ENCODE measurements at regions not wholly inside any gene's neighbourhood (a gene's known extent, or its start where the extent isn't known, plus 50 kb on each side); places are given as distances from the start of the nearest gene placed in this dataset.

DNA sequence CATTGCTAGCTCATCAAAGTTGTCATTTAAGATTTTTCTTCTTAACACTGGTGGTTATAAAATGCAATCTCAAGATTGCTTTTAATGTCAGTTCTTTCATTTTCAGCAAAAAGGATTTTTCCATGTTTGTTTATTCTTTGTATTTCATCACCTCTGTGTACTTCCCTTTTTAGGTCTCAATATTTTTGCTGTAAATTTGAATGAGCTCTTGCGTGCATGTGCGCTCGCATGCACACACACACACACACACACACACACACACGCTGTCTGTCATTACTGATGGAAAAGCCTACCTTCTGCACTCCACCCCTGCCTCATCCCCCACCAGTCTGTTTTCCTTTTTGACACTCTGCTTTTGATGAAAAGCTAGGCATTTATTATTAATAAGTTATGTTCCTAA is 85.3 kb upstream of the FYN start:
- TF ChIP-seq, protein P1, sequence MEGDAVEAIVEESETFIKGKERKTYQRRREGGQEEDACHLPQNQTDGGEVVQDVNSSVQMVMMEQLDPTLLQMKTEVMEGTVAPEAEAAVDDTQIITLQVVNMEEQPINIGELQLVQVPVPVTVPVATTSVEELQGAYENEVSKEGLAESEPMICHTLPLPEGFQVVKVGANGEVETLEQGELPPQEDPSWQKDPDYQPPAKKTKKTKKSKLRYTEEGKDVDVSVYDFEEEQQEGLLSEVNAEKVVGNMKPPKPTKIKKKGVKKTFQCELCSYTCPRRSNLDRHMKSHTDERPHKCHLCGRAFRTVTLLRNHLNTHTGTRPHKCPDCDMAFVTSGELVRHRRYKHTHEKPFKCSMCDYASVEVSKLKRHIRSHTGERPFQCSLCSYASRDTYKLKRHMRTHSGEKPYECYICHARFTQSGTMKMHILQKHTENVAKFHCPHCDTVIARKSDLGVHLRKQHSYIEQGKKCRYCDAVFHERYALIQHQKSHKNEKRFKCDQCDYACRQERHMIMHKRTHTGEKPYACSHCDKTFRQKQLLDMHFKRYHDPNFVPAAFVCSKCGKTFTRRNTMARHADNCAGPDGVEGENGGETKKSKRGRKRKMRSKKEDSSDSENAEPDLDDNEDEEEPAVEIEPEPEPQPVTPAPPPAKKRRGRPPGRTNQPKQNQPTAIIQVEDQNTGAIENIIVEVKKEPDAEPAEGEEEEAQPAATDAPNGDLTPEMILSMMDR (IDR thresholded peaks at IDR 0.05; ENCODE audit: unreplicated experiment) = no peak
- no TSS peak for BruUV-seq (replicated peaks)
- intact Hi-C loops (cut with micrococcal nuclease; ENCODE audit: unreplicated experiment) = no loop called here
- CTCF ChIA-PET = interaction anchor here (0.7 kb wide), 1 partner anchor 446 kb away, joined by 3 read pairs; no protein-coding TSS in a partner anchor
- Mint-ChIP-seq H3K27me3 (ENCODE audit: unreplicated experiment) (no peaks in the 10 kb centered on the region), H3K36me3 (ENCODE audit: insufficient read depth, unreplicated experiment) (no peaks in the 10 kb centered on the region), H3K9me3 (ENCODE audit: low read depth, unreplicated experiment) (no peaks in the 10 kb centered on the region), H3K4me1 (ENCODE audit: low read depth, unreplicated experiment) (no peaks in the 10 kb centered on the region), H3K4me3 (ENCODE audit: low read depth, unreplicated experiment) (no peak overlapping the region), H3K27ac (ENCODE audit: unreplicated experiment) (no peak overlapping the region)
- DNase-seq = no peak

DNA sequence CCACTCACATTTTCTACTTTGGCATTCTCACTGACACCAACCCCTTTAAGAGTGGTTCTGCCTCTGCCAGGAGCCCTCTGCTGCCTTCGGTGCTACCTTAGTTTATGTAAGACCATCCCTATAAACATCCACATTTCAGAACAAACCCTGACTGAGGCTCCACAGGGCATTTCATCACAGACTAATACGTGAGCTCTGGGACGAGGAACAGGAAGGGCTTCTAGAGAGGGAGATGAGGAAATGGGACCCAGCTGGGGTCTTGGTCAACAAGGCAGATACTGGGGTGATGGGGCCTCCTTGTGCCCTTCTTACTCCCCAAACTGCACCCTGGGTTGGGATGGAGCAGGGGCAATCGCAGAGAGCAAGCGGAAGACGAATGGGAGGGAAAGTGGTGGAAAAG is 86.5 kb upstream of the FYN start:
- Mint-ChIP-seq H3K36me3 (ENCODE audit: insufficient read depth, unreplicated experiment) (no peaks in the 10 kb centered on the region), H3K4me1 (ENCODE audit: low read depth, unreplicated experiment) (no peaks in the 10 kb centered on the region), H3K4me3 (ENCODE audit: low read depth, unreplicated experiment) (no peak overlapping the region), H3K27ac (ENCODE audit: unreplicated experiment) (no peak overlapping the region), H3K9me3 (ENCODE audit: low read depth, unreplicated experiment) (no peaks in the 10 kb centered on the region), H3K27me3 (ENCODE audit: unreplicated experiment) (no peaks in the 10 kb centered on the region)
- intact Hi-C loops (cut with micrococcal nuclease; ENCODE audit: unreplicated experiment) = no loop called here
- TF ChIP-seq, protein P1 (IDR thresholded peaks at IDR 0.05; ENCODE audit: unreplicated experiment) = no peak
- no TSS peak for BruUV-seq (replicated peaks)
- CTCF ChIA-PET = no interaction called here
- DNase-seq = no peak

DNA sequence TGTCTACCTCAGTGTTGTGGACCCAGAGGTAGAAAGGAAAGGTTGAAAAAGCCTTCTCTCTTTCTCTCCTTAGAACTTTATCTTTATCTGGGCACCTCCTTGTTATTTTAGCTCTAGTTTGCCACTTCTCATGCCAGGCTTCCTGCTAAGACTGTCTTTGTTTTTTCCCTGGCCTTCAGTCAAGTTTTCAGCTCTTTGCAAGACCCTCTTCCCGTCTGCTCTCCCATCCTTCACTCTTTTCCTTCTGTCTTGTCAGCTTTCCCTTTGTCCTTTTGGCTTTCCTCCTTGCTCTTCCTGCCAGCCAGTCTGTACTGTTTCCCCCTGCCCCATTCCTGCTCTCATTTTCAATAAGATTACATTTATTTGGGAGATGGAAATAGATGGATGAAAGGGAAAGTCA is 86.8 kb upstream of the CCN6 start:
- no TSS peak for BruUV-seq (replicated peaks)
- H3K4me3 Mint-ChIP-seq (ENCODE audit: low read depth, unreplicated experiment) = no peak overlapping the region
- no peaks in the 10 kb centered on the region for H3K36me3 Mint-ChIP-seq (ENCODE audit: insufficient read depth, unreplicated experiment)
- CTCF ChIA-PET = no interaction called here
- no peak for DNase-seq
- no peak overlapping the region for H3K27ac Mint-ChIP-seq (ENCODE audit: unreplicated experiment)
- H3K9me3 Mint-ChIP-seq (ENCODE audit: low read depth, unreplicated experiment) = peaks cover 2% of the 10 kb centered on the region
- TF ChIP-seq, protein P1 (IDR thresholded peaks at IDR 0.05; ENCODE audit: unreplicated experiment) = no peak
- peaks cover 14% of the 10 kb centered on the region for H3K27me3 Mint-ChIP-seq (ENCODE audit: unreplicated experiment)
- H3K4me1 Mint-ChIP-seq (ENCODE audit: low read depth, unreplicated experiment) = no peaks in the 10 kb centered on the region
- intact Hi-C loops (cut with micrococcal nuclease; ENCODE audit: unreplicated experiment) = no loop called here

DNA sequence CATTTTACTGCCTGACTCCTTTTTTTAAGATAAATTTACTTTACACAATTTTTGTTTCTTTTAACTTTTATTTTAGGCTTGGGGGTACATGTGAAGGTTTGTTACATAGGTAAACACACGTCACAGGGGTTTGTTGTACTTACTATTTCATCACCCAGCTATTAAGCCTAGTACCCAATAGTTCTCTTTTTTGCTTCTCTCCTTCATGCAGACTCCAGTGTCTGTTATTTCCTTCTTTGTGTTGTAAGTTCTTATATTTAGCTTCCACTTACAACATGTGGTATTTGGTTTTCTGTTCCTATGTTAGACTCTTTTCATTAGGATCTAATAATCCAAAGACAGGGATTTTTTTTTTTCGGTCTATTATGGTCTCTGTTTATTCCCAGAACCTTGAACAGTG is 83.5 kb upstream of the CCN6 start:
- no TSS peak for BruUV-seq (replicated peaks)
- CTCF ChIA-PET = no interaction called here
- TF ChIP-seq, protein P1 (IDR thresholded peaks at IDR 0.05; ENCODE audit: unreplicated experiment) = no peak
- Mint-ChIP-seq H3K27me3 (ENCODE audit: unreplicated experiment) (peaks cover 14% of the 10 kb centered on the region), H3K9me3 (ENCODE audit: low read depth, unreplicated experiment) (peaks cover 2% of the 10 kb centered on the region), H3K27ac (ENCODE audit: unreplicated experiment) (no peak overlapping the region), H3K36me3 (ENCODE audit: insufficient read depth, unreplicated experiment) (no peaks in the 10 kb centered on the region), H3K4me1 (ENCODE audit: low read depth, unreplicated experiment) (peaks cover 16% of the 10 kb centered on the region), H3K4me3 (ENCODE audit: low read depth, unreplicated experiment) (no peak overlapping the region)
- DNase-seq = no peak
- intact Hi-C loops (cut with micrococcal nuclease; ENCODE audit: unreplicated experiment) = no loop called here

Measured in Calu3 (cell line).